C4-2B (cell line): ENCODE measurements at regions not wholly inside any gene's neighbourhood (a gene's known extent, or its start where the extent isn't known, plus 50 kb on each side); places are given as distances from the start of the nearest gene placed in this dataset.

ENCODE experiments used
- ZFX ChIP-seq: fragments of 450-650 bp; IDR thresholded peaks from 2 replicates; pipeline ENCODE4 v1.6.1; 2017
- TF ChIP-seq, protein P1 (sequence below): fragments of 450-650 bp; conservative IDR thresholded peaks from 2 replicates; pipeline ENCODE4 v1.5.1; 2017; ENCODE audit warnings: mild to moderate bottlenecking

- TF ChIP-seq, protein P1, sequence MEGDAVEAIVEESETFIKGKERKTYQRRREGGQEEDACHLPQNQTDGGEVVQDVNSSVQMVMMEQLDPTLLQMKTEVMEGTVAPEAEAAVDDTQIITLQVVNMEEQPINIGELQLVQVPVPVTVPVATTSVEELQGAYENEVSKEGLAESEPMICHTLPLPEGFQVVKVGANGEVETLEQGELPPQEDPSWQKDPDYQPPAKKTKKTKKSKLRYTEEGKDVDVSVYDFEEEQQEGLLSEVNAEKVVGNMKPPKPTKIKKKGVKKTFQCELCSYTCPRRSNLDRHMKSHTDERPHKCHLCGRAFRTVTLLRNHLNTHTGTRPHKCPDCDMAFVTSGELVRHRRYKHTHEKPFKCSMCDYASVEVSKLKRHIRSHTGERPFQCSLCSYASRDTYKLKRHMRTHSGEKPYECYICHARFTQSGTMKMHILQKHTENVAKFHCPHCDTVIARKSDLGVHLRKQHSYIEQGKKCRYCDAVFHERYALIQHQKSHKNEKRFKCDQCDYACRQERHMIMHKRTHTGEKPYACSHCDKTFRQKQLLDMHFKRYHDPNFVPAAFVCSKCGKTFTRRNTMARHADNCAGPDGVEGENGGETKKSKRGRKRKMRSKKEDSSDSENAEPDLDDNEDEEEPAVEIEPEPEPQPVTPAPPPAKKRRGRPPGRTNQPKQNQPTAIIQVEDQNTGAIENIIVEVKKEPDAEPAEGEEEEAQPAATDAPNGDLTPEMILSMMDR, result no peak
- no peak for TF ChIP-seq ZFX
Measured at GRCh38 chr10:21337171-21337792, 188.2 kb downstream of the SKIDA1 start.
